ENCODE measurements at regions not wholly inside any gene's neighbourhood (a gene's known extent, or its start where the extent isn't known, plus 50 kb on each side); places are given as distances from the start of the nearest gene placed in this dataset.
"Not testable (repeated sequence)": the region's sequence is repeated elsewhere in the genome, so short reads cannot be mapped to it uniquely, and the experiment has no call there.

- H3K56ac ChIP-seq (replicated peaks; ENCODE audit: insufficient read length, low read depth, low read length) = not testable (repeated sequence)
Measured at GRCh38 chr12:131541512-131541911, 169.4 kb upstream of the SFSWAP start.

More at GRCh38 chr12:131541512-131541911, 169.4 kb upstream of the SFSWAP start:
- H3K23ac ChIP-seq (ENCODE audit: insufficient read length); H3K79me2 ChIP-seq (ENCODE audit: control insufficient read depth in 1 of 2, insufficient read depth in 2 of 2, low read length in 2 of 2); H3K79me1 ChIP-seq (ENCODE audit: low read depth, low read length); POLR2A ChIA-PET (ENCODE audit: partially characterized antibody); H4K8ac ChIP-seq (ENCODE audit: extremely low read depth, insufficient read depth, low read length); H2BK5ac ChIP-seq (ENCODE audit: low read depth, low read length); H2BK20ac ChIP-seq (ENCODE audit: low read length); H2AK5ac ChIP-seq (ENCODE audit: low read depth, low read length); H3K27ac ChIP-seq (ENCODE audit: low read depth, low read length); H2BK15ac ChIP-seq (ENCODE audit: low read length); H3K4me1 ChIP-seq (replicated peaks in 1 of 4; ENCODE audit: control insufficient read depth in 3 of 4, insufficient read depth in 4 of 4, low read length in 3 of 4); H3K9ac ChIP-seq (replicated peaks in 1 of 4; ENCODE audit: extremely low read depth in 1 of 4, low read depth in 3 of 4, low read length in 3 of 4); H3K4me2 ChIP-seq (ENCODE audit: insufficient read depth in 1 of 2, low read depth in 2 of 2, low read length in 2 of 2); H4K5ac ChIP-seq (ENCODE audit: insufficient read length, low read depth, low read length); H2AFZ ChIP-seq (ENCODE audit: low read length); H4K91ac ChIP-seq (replicated peaks; ENCODE audit: insufficient read length, low read length); H3K4me3 ChIP-seq (ENCODE audit: extremely low read depth in 1 of 4, insufficient read depth in 2 of 4, low read depth in 3 of 4, low read length in 4 of 4); H3K36me3 ChIP-seq (ENCODE audit: control insufficient read depth in 2 of 4, insufficient read depth in 4 of 4, low read length in 3 of 4); FAIRE-seq; H3K4ac ChIP-seq (replicated peaks; ENCODE audit: insufficient read length, low read depth, low read length); H3K18ac ChIP-seq (ENCODE audit: extremely low read depth, low read length); H2BK120ac ChIP-seq (replicated peaks; ENCODE audit: low read depth, low read length); DNase-seq (ENCODE audit: low read depth in 1 of 2, low spot score in 2 of 2); H3K14ac ChIP-seq (ENCODE audit: insufficient read length); H4K20me1 ChIP-seq (replicated peaks in 1 of 2; ENCODE audit: control insufficient read depth in 1 of 2, insufficient read depth in 2 of 2, low read length in 2 of 2); H3K9me3 ChIP-seq (ENCODE audit: insufficient read depth in 2 of 2, low read depth in 1 of 2, low read length in 1 of 2); H3K27me3 ChIP-seq (replicated peaks in 1 of 4; ENCODE audit: control insufficient read depth in 3 of 4, extremely low read depth in 1 of 4, insufficient read depth in 3 of 4, low read length in 3 of 4); H2BK12ac ChIP-seq (ENCODE audit: low read depth, low read length): not testable (repeated sequence)
- H3K23me2 ChIP-seq (ENCODE audit: low read depth, low read length) = peaks cover 12% of the 10 kb centered on the region; the same call in 1 of the 2 replicates
- 91% methylated on average over 1 of the region's 1 CpG; no CpG with 5 or more reads in 1 of the 2 experiments for WGBS, 2 experiments (ENCODE audit: extremely low coverage in 1 of 2, insufficient coverage in 1 of 2, insufficient read length in 1 of 2, insufficient replicate concordance in 2 of 2, low coverage in 1 of 2, low lambda C conversion rate in 2 of 2, missing lambda C conversion rate in 1 of 2)
- CTCF ChIA-PET (ENCODE audit: partially characterized antibody) = interaction anchor here (0.9 to 1.8 kb wide), 5 partner anchors 9 to 437 kb away, joined by 3 to 4 read pairs (median 3); no protein-coding TSS in a partner anchor

Measured in H1 (cell line).